Peyer's patch (tissue), 4 donors: ENCODE measurements at regions not wholly inside any gene's neighbourhood (a gene's known extent, or its start where the extent isn't known, plus 50 kb on each side); places are given as distances from the start of the nearest gene placed in this dataset.

Experiments
- DNase-seq, 3 donors: peaks; one replicate each; pipeline ENCODE4 v3.0.0-alpha.2; 2017 to 2019
- H3K27ac ChIP-seq, 4 donors: fragments of 200-600 bp; sonication (generic); one replicate each; pipeline ENCODE4 v1.5.1; 2016 to 2019
- H3K27me3 ChIP-seq, 2 donors: fragments of 200-600 bp; sonication (generic); one replicate each; pipeline ENCODE4 v1.5.1; 2019
- H3K36me3 ChIP-seq, 3 donors: fragments of 200-600 bp; sonication (generic); one replicate each; pipeline ENCODE4 v1.5.1; 2016 to 2019
- H3K4me1 ChIP-seq, 4 donors: fragments of 200-600 bp; sonication (generic); one replicate each; pipeline ENCODE4 v1.5.1; 2016 to 2019
- H3K4me3 ChIP-seq, 4 donors: fragments of 200-600 bp; sonication (generic); 1 replicate in 3 of 4; 2 replicates in 1 of 4; pipeline ENCODE4 v1.5.1; 2016 to 2019; ENCODE audit warnings: mild to moderate bottlenecking in 1 of 4
- H3K9me3 ChIP-seq, 4 donors: fragments of 200-600 bp; sonication (generic); one replicate each; pipeline ENCODE4 v1.5.1; 2016 to 2019; ENCODE audit warnings: mild to moderate bottlenecking in 1 of 4
- POLR2A ChIP-seq, 2 donors: fragments of 450-650 bp; IDR thresholded peaks; one replicate each; pipeline ENCODE4 v1.5.1; 2017; ENCODE audit warnings: antibody characterized with exemption in 2 of 2, mild to moderate bottlenecking in 2 of 2, moderate library complexity in 2 of 2
- TF ChIP-seq, protein P1 (sequence below), 6 experiments: fragments of 450-650 bp in 4 of 6; fragments of 200-600 bp in 2 of 6; sonication (generic) in 1 of 6; IDR thresholded peaks; one replicate each; pipeline ENCODE4 v1.5.1; 2017 to 2019; ENCODE audit warnings: antibody characterized with exemption in 6 of 6, mild to moderate bottlenecking in 3 of 6, moderate library complexity in 1 of 6

DNA sequence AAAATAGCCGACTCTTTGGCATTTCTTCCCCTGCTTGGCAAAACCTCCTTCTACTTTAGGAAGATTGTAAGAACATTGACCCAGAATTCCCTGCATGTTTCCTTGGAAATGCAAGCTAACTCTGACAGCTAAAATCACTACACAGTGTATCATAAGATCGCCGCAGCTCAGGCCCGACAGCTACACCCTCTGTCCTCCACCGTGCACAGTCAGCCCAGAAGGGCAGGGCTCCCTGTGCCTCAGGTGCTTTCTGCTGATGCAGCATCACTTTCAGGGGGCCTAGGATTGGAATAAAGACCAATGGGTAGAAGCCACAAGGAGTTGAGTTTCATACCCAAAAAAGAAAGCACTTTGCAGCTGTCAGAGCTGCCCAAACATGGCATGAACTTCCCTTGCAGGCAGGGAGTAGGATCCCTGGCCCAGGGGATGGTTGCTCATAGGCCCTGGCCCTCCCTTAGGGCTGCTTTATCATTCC, 145.3 kb downstream of the SEC16B start:
- H3K27ac ChIP-seq: no peak overlapping the region
- no peak for DNase-seq

DNA sequence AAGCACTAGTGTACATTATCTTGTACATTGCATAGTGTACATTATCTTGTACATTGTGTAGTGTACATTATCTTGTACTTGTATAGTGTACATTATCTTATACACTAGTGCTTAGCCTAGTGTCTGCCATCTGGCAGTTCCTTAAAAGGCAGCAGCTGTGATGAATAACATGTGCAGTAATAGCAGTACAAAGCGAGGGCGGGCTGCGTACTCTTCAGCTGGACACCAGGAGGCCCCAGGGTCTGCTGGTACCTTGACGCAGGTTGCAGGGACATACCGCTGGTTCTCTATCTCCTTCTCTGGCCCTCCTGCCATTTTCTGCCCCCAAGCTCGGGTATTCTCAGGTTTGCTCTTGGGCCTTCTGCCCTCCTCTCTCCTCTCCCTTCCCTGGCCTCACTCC, 149.6 kb downstream of the SEC16B start:
- Histone ChIP-seq H3K36me3 (no peaks in the 10 kb centered on the region), H3K4me1 (no peaks in the 10 kb centered on the region), H3K4me3 (no peak overlapping the region), H3K9me3 (no peaks in the 10 kb centered on the region), H3K27me3 (no peaks in the 10 kb centered on the region), H3K27ac (no peak overlapping the region)
- no peak for DNase-seq
- TF ChIP-seq, protein P1, sequence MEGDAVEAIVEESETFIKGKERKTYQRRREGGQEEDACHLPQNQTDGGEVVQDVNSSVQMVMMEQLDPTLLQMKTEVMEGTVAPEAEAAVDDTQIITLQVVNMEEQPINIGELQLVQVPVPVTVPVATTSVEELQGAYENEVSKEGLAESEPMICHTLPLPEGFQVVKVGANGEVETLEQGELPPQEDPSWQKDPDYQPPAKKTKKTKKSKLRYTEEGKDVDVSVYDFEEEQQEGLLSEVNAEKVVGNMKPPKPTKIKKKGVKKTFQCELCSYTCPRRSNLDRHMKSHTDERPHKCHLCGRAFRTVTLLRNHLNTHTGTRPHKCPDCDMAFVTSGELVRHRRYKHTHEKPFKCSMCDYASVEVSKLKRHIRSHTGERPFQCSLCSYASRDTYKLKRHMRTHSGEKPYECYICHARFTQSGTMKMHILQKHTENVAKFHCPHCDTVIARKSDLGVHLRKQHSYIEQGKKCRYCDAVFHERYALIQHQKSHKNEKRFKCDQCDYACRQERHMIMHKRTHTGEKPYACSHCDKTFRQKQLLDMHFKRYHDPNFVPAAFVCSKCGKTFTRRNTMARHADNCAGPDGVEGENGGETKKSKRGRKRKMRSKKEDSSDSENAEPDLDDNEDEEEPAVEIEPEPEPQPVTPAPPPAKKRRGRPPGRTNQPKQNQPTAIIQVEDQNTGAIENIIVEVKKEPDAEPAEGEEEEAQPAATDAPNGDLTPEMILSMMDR (IDR thresholded peaks at IDR 0.05): no peak
- no peak for TF ChIP-seq POLR2A (IDR thresholded peaks at IDR 0.05)

More for the DNA sequence above, 145.3 kb downstream of the SEC16B start:
- Histone ChIP-seq H3K27me3 (no peaks in the 10 kb centered on the region), H3K36me3 (no peaks in the 10 kb centered on the region), H3K4me1 (no peaks in the 10 kb centered on the region), H3K9me3 (no peaks in the 10 kb centered on the region), H3K4me3 (no peak overlapping the region)
- TF ChIP-seq, protein P1 (IDR thresholded peaks at IDR 0.05): no peak
- no peak for TF ChIP-seq POLR2A (IDR thresholded peaks at IDR 0.05)

DNA sequence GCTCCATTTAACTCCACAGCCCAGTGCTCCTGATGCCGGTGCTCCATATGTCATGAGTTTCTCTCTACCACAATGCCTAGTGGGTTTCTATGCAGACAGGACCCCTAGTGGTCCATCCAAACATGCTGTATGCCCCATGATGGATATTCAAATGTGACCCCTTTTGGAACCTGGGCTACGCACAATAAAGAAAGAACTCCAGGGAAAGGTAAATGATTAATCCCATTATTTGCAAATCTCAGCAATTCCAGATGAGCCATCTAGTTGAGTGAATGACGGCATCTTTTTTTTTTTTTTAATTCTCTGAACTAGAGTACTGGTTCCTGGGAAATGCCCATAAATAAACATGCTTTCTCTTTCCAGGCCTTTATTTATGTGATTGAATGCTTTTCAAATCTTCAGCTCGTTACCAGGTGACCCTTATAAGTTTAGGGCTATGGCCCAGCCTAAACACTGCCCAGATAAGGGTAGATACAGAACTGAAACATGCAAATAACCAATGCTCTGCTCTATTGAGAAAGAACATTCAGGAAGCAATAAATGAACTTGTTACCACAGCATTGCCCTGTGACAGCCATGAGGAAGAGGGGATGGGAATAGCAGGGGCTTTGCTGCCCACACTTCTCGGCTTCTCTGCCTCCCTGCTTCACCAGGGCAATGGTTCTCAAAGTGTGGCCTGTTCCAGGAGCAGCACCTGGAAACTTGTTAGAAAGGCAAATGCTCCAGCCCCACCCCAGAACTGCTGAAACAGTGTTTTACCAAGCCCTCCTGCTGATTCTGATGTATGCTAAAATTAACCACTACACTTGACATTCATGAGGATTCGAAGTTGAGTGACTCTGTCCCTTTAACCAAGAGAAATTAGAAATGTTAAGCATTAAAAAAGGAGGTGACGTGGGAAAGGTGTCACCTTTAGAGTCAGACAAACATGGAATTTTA, 151.7 kb downstream of the SEC16B start:
- Histone ChIP-seq H3K4me3 (no peak overlapping the region), H3K27me3 (no peaks in the 10 kb centered on the region), H3K36me3 (no peaks in the 10 kb centered on the region), H3K4me1 (no peaks in the 10 kb centered on the region), H3K27ac (no peak overlapping the region), H3K9me3 (no peaks in the 10 kb centered on the region)
- no peak for DNase-seq
- TF ChIP-seq POLR2A (IDR thresholded peaks at IDR 0.05): no peak
- TF ChIP-seq, protein P1 (IDR thresholded peaks at IDR 0.05): no peak

DNA sequence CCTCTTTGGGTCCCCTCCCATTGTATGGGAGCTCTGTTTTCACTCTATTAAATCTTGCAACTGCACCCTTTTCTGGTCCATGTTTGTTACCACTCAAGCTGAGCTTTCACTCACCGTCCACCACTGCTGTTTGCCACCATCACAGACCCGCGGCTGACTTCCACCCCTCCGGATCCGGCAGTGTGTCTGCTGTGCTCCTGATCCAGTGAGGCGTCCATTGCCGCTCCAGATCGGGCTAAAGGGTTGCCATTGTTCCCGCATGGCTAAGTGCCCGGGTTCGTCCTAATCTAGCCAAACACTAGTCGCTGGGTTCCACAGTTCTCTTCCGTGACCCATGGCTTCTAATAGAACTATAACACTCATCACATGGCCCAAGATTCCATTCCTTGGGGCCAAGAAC, 157.2 kb downstream of the SEC16B start:
- DNase-seq: no peak
- no peak for TF ChIP-seq POLR2A (IDR thresholded peaks at IDR 0.05)
- TF ChIP-seq, protein P1 (IDR thresholded peaks at IDR 0.05): no peak
- no peaks in the 10 kb centered on the region for H3K4me1 ChIP-seq
- H3K36me3 ChIP-seq: no peaks in the 10 kb centered on the region
- no peaks in the 10 kb centered on the region for H3K27me3 ChIP-seq
- H3K9me3 ChIP-seq: no peaks in the 10 kb centered on the region
- H3K4me3 ChIP-seq: no peak overlapping the region
- no peak overlapping the region for H3K27ac ChIP-seq

DNA sequence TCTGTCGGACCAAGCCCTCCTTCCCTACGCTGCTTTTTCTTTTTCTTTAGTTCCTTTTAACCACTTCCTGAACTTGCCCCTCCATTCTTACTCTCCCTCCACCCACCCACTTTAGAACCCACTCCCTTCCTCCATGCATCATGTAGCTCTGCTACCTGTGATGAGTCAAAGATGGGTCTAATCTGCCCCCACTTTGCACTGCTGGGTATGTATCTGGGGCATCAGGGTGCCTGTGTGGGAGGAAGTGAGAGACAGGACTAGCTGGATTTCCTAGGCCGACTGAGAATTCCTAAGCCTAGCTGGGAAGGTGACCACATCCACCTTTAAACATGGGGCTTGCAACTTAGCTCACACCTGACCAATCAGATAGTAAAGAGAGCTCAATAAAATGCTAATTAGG, 157.7 kb downstream of the SEC16B start:
- TF ChIP-seq, protein P1 (IDR thresholded peaks at IDR 0.05): no peak
- no peak for TF ChIP-seq POLR2A (IDR thresholded peaks at IDR 0.05)
- H3K4me3 ChIP-seq: no peak overlapping the region
- H3K4me1 ChIP-seq: no peaks in the 10 kb centered on the region
- no peaks in the 10 kb centered on the region for H3K36me3 ChIP-seq
- DNase-seq: no peak
- no peaks in the 10 kb centered on the region for H3K27me3 ChIP-seq
- H3K27ac ChIP-seq: no peak overlapping the region
- H3K9me3 ChIP-seq: no peaks in the 10 kb centered on the region
